GM12872 (cell line): ENCODE measurements at regions not wholly inside any gene's neighbourhood (a gene's known extent, or its start where the extent isn't known, plus 50 kb on each side); places are given as distances from the start of the nearest gene placed in this dataset.

Source experiments
- CTCF ChIP-seq: IDR thresholded peaks from 3 replicates; pipeline ENCODE4 v1.5.1; 2011; ENCODE audit warnings: low read depth, mild to moderate bottlenecking, low read length, moderate library complexity; ENCODE audit not compliant: insufficient read depth

- TF ChIP-seq CTCF, result no peak
Measured at GRCh38 chr2:146123256-146123655, 1603.3 kb upstream of the ZEB2 start.

- no peak for TF ChIP-seq CTCF
Measured at GRCh38 chr2:146119586-146119985, 1599.7 kb upstream of the ZEB2 start.

- TF ChIP-seq CTCF, result no peak
Measured at GRCh38 chr2:146108993-146109392, 1589.1 kb upstream of the ZEB2 start.

- TF ChIP-seq CTCF, result no peak
Measured at GRCh38 chr2:146094185-146094584, 1574.3 kb upstream of the ZEB2 start.

GRCh38 chr2:146081459-146081858 is 1561.5 kb upstream of the ZEB2 start:
- no peak for TF ChIP-seq CTCF

- no peak for TF ChIP-seq CTCF
Measured at GRCh38 chr2:146080925-146081324, 1561.0 kb upstream of the ZEB2 start.

- no peak for TF ChIP-seq CTCF
Measured at GRCh38 chr2:146079216-146079615, 1559.3 kb upstream of the ZEB2 start.

- TF ChIP-seq CTCF, result no peak
Measured at GRCh38 chr2:146077156-146077555, 1557.2 kb upstream of the ZEB2 start.
